GM23338 (cell line): ENCODE measurements at regions not wholly inside any gene's neighbourhood (a gene's known extent, or its start where the extent isn't known, plus 50 kb on each side); places are given as distances from the start of the nearest gene placed in this dataset.

Experiments used
- ATAC-seq: fragments of 200-7000 bp; cut with Tn5 transposase; 3 replicates; pipeline ENCODE4 v1.9.1; 2020
- DNase-seq: peaks from one replicate; pipeline ENCODE4 v3.0.0-alpha.2; 2015; ENCODE audit warnings: low spot score
- H2AFZ ChIP-seq: fragments of 200-600 bp; sonication (generic); 2 replicates; pipeline ENCODE4 v1.8.0; 2016; ENCODE audit warnings: antibody characterized with exemption, mild to moderate bottlenecking, moderate library complexity
- H3F3A ChIP-seq: fragments of 200-600 bp; sonication (generic); replicated peaks from 2 replicates; pipeline ENCODE4 v1.8.0; 2017; ENCODE audit warnings: antibody characterized with exemption, mixed run types, low read depth
- H3K27ac ChIP-seq: fragments of 200-600 bp; sonication (generic); 2 replicates; pipeline ENCODE4 v1.6.1; 2016; ENCODE audit warnings: low read depth
- H3K27me3 ChIP-seq: fragments of 200-600 bp; sonication (generic); 2 replicates; pipeline ENCODE4 v1.8.0; 2016; ENCODE audit warnings: mild to moderate bottlenecking, mixed run types, moderate library complexity; ENCODE audit not compliant: insufficient read depth
- H3K36me3 ChIP-seq: fragments of 200-600 bp; sonication (generic); 2 replicates; pipeline ENCODE4 v1.8.0; 2016; ENCODE audit warnings: mild to moderate bottlenecking; ENCODE audit not compliant: insufficient read depth
- H3K4me1 ChIP-seq: fragments of 200-600 bp; sonication (generic); 2 replicates; pipeline ENCODE4 v1.8.0; 2016; ENCODE audit warnings: mild to moderate bottlenecking, moderate library complexity; ENCODE audit not compliant: insufficient read depth
- H3K4me2 ChIP-seq: fragments of 200-600 bp; sonication (generic); 2 replicates; pipeline ENCODE4 v1.7.1; 2017; ENCODE audit warnings: mixed run types
- H3K4me3 ChIP-seq: fragments of 200-600 bp; sonication (generic); 2 replicates; pipeline ENCODE4 v1.6.1; 2016; ENCODE audit warnings: mixed run types
- H3K79me2 ChIP-seq: fragments of 200-600 bp; sonication (generic); replicated peaks from 2 replicates; pipeline ENCODE4 v1.8.0; 2017; ENCODE audit warnings: mild to moderate bottlenecking; ENCODE audit not compliant: insufficient read depth
- H3K9me2 ChIP-seq: fragments of 200-600 bp; sonication (generic); 2 replicates; pipeline ENCODE4 v1.8.0; 2017; ENCODE audit not compliant: insufficient read depth
- H4K20me1 ChIP-seq: fragments of 200-600 bp; sonication (generic); replicated peaks from 2 replicates; pipeline ENCODE4 v1.8.0; 2017; ENCODE audit warnings: mild to moderate bottlenecking; ENCODE audit not compliant: insufficient read depth
- H3K27ac Mint-ChIP-seq: 2 replicates; pipeline ENCODE4 v1.8.0; 2020; ENCODE audit warnings: inconsistent platforms, mild to moderate bottlenecking, moderate library complexity, mixed read lengths
- H3K27me3 Mint-ChIP-seq: 3 replicates; pipeline ENCODE4 v1.8.0; 2022; ENCODE audit warnings: low read depth, mild to moderate bottlenecking, moderate library complexity, mixed read lengths, inconsistent platforms; ENCODE audit not compliant: insufficient read depth, poor library complexity
- H3K36me3 Mint-ChIP-seq: 3 replicates; pipeline ENCODE4 v1.8.0; 2021; ENCODE audit warnings: low read depth, mild to moderate bottlenecking, inconsistent platforms, moderate library complexity, mixed read lengths
- H3K4me1 Mint-ChIP-seq: 3 replicates; pipeline ENCODE4 v1.8.0; 2020; ENCODE audit warnings: mild to moderate bottlenecking, inconsistent platforms, mixed read lengths
- H3K4me3 Mint-ChIP-seq: 3 replicates; pipeline ENCODE4 v1.8.0; 2021; ENCODE audit warnings: moderate library complexity, mild to moderate bottlenecking, inconsistent platforms, mixed read lengths
- H3K9me3 Mint-ChIP-seq: 3 replicates; pipeline ENCODE4 v1.8.0; 2020; ENCODE audit warnings: moderate library complexity, mild to moderate bottlenecking, inconsistent platforms, mixed read lengths
- CREB1 ChIP-seq: fragments of 250-450 bp; sonication (Bioruptor Pico); IDR thresholded peaks from 2 replicates; pipeline ENCODE4 v1.5.0; 2020; ENCODE audit warnings: low read depth, mild to moderate bottlenecking, moderate library complexity
- EZH2 ChIP-seq: fragments of 200-600 bp; sonication (generic); IDR thresholded peaks from one replicate; pipeline ENCODE4 v1.8.0; 2017; ENCODE audit warnings: antibody characterized with exemption, mild to moderate bottlenecking, low read depth; ENCODE audit not compliant: unreplicated experiment
- EZH2phosphoT487 ChIP-seq: fragments of 200-600 bp; sonication (generic); IDR thresholded peaks from one replicate; pipeline ENCODE4 v1.8.1; 2018; ENCODE audit warnings: antibody characterized with exemption; ENCODE audit not compliant: unreplicated experiment
- JUNB ChIP-seq: IDR thresholded peaks from one replicate; pipeline ENCODE4 v1.6.1; 2016; ENCODE audit warnings: antibody characterized with exemption; ENCODE audit not compliant: unreplicated experiment
- NANOG ChIP-seq: IDR thresholded peaks from 2 replicates; pipeline ENCODE4 v1.6.1; 2016; ENCODE audit warnings: antibody characterized with exemption, borderline replicate concordance
- STAT1 ChIP-seq: IDR thresholded peaks from one replicate; pipeline ENCODE4 v1.6.1; 2016; ENCODE audit warnings: antibody characterized with exemption; ENCODE audit not compliant: unreplicated experiment
- ZNF114 ChIP-seq: fragments of 250-450 bp; sonication (Bioruptor Pico); IDR thresholded peaks from 2 replicates; pipeline ENCODE4 v1.5.0; 2020; ENCODE audit warnings: mild to moderate bottlenecking, moderate library complexity
- ZNF331 ChIP-seq: fragments of 250-450 bp; sonication (Bioruptor Pico); IDR thresholded peaks from 2 replicates; pipeline ENCODE4 v1.5.0; 2020; ENCODE audit warnings: low read depth, mild to moderate bottlenecking, moderate library complexity
- TF ChIP-seq, protein P1 (sequence below): fragments of 250-450 bp; sonication (Bioruptor Pico); IDR thresholded peaks from 2 replicates; pipeline ENCODE4 v1.5.0; 2020; ENCODE audit warnings: mild to moderate bottlenecking, moderate library complexity

DNA sequence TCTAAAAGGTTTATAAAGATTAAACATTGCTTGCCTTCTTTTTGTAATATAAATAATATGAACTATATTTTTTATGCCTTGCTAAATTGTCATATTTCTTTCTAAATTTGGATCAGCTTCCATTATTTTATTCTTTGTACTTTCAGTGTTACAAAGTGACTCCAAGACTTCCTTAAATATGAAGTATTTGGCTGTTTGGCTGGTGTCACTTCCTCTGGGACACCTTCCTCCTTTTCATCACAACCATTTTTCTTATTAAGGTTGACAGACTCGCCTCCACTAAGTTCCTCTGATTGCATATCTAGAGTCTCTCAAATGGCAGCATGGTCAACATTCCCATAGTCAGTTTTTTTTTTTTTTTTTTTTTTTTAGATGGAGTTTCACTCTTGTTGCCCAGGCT is 73.8 kb upstream of the SLC1A1 start:
- no peaks in the 10 kb centered on the region for H3K9me3 Mint-ChIP-seq
- Histone ChIP-seq H3K4me3 (no peak overlapping the region), H2AFZ (no peak overlapping the region), H3K9me2 (no peaks in the 10 kb centered on the region), H3K4me1 (no peaks in the 10 kb centered on the region), H3K27me3 (no peaks in the 10 kb centered on the region), H3K4me2 (no peak overlapping the region), H4K20me1 (no peaks in the 10 kb centered on the region), H3K79me2 (no peaks in the 10 kb centered on the region), H3K27ac (no peak overlapping the region), H3K36me3 (no peaks in the 10 kb centered on the region), H3F3A (no peaks in the 10 kb centered on the region)
- TF ChIP-seq ZNF114 (no peak), ZNF331 (no peak), NANOG (no peak), CREB1 (CRISPR knock-in tag) (no peak), EZH2phosphoT487 (no peak), STAT1 (no peak), JUNB (no peak), EZH2 (no peak)
- TF ChIP-seq, protein P1, sequence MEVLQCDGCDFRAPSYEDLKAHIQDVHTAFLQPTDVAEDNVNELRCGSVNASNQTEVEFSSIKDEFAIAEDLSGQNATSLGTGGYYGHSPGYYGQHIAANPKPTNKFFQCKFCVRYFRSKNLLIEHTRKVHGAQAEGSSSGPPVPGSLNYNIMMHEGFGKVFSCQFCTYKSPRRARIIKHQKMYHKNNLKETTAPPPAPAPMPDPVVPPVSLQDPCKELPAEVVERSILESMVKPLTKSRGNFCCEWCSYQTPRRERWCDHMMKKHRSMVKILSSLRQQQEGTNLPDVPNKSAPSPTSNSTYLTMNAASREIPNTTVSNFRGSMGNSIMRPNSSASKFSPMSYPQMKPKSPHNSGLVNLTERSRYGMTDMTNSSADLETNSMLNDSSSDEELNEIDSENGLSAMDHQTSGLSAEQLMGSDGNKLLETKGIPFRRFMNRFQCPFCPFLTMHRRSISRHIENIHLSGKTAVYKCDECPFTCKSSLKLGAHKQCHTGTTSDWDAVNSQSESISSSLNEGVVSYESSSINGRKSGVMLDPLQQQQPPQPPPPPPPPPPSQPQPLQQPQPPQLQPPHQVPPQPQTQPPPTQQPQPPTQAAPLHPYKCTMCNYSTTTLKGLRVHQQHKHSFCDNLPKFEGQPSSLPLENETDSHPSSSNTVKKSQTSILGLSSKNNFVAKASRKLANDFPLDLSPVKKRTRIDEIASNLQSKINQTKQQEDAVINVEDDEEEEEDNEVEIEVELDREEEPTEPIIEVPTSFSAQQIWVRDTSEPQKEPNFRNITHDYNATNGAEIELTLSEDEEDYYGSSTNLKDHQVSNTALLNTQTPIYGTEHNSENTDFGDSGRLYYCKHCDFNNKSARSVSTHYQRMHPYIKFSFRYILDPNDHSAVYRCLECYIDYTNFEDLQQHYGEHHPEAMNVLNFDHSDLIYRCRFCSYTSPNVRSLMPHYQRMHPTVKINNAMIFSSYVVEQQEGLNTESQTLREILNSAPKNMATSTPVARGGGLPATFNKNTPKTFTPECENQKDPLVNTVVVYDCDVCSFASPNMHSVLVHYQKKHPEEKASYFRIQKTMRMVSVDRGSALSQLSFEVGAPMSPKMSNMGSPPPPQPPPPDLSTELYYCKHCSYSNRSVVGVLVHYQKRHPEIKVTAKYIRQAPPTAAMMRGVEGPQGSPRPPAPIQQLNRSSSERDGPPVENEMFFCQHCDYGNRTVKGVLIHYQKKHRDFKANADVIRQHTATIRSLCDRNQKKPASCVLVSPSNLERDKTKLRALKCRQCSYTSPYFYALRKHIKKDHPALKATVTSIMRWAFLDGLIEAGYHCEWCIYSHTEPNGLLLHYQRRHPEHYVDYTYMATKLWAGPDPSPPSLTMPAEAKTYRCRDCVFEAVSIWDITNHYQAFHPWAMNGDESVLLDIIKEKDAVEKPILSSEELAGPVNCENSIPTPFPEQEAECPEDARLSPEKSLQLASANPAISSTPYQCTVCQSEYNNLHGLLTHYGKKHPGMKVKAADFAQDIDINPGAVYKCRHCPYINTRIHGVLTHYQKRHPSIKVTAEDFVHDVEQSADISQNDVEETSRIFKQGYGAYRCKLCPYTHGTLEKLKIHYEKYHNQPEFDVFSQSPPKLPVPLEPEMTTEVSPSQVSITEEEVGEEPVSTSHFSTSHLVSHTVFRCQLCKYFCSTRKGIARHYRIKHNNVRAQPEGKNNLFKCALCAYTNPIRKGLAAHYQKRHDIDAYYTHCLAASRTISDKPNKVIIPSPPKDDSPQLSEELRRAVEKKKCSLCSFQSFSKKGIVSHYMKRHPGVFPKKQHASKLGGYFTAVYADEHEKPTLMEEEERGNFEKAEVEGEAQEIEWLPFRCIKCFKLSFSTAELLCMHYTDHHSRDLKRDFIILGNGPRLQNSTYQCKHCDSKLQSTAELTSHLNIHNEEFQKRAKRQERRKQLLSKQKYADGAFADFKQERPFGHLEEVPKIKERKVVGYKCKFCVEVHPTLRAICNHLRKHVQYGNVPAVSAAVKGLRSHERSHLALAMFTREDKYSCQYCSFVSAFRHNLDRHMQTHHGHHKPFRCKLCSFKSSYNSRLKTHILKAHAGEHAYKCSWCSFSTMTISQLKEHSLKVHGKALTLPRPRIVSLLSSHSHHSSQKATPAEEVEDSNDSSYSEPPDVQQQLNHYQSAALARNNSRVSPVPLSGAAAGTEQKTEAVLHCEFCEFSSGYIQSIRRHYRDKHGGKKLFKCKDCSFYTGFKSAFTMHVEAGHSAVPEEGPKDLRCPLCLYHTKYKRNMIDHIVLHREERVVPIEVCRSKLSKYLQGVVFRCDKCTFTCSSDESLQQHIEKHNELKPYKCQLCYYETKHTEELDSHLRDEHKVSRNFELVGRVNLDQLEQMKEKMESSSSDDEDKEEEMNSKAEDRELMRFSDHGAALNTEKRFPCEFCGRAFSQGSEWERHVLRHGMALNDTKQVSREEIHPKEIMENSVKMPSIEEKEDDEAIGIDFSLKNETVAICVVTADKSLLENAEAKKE: no peak
- ATAC-seq (no peak), DNase-seq (no peak)
- no peaks in the 10 kb centered on the region for H3K36me3 Mint-ChIP-seq
- no peak overlapping the region for H3K4me3 Mint-ChIP-seq
- 0 out of 3 replicates have a peak, but pooled peaks cover 2% of the 10 kb centered on the region for H3K4me1 Mint-ChIP-seq
- no peak overlapping the region for H3K27ac Mint-ChIP-seq
- peaks cover 1% of the 10 kb centered on the region for H3K27me3 Mint-ChIP-seq
